Smooth muscle cell (in vitro differentiated cells): ENCODE measurements at regions not wholly inside any gene's neighbourhood (a gene's known extent, or its start where the extent isn't known, plus 50 kb on each side); places are given as distances from the start of the nearest gene placed in this dataset.

Experiments
- DNase-seq: peaks from one replicate; lab custom pipeline; 2025; ENCODE audit not compliant: unreplicated experiment; lab: John Stamatoyannopoulos, UW
- H2AFZ ChIP-seq: fragments of 200-600 bp; sonication (generic); 2 replicates; pipeline ENCODE4 v1.6.0; 2016; ENCODE audit warnings: antibody characterized with exemption, low read depth, mild to moderate bottlenecking
- H3F3A ChIP-seq: fragments of 200-600 bp; sonication (generic); 2 replicates; pipeline ENCODE4 v1.6.0; 2017; ENCODE audit warnings: antibody characterized with exemption, low read depth
- H3K27ac ChIP-seq: fragments of 200-600 bp; sonication (generic); 2 replicates; pipeline ENCODE4 v1.5.1; 2016; ENCODE audit warnings: low read depth, mild to moderate bottlenecking
- H3K27me3 ChIP-seq: fragments of 200-600 bp; sonication (generic); 2 replicates; pipeline ENCODE4 v1.6.1; 2016; ENCODE audit warnings: low read depth, mild to moderate bottlenecking
- H3K36me3 ChIP-seq: fragments of 200-600 bp; sonication (generic); 2 replicates; pipeline ENCODE4 v1.5.1; 2016; ENCODE audit warnings: low read depth
- H3K4me1 ChIP-seq: fragments of 200-600 bp; sonication (generic); 2 replicates; pipeline ENCODE4 v1.5.1; 2016; ENCODE audit warnings: low read depth
- H3K4me2 ChIP-seq: fragments of 200-600 bp; sonication (generic); 2 replicates; pipeline ENCODE4 v1.6.0; 2016; ENCODE audit warnings: mild to moderate bottlenecking
- H3K4me3 ChIP-seq: fragments of 200-600 bp; sonication (generic); 2 replicates; pipeline ENCODE4 v1.5.1; 2016; ENCODE audit warnings: mild to moderate bottlenecking
- H3K79me2 ChIP-seq: fragments of 200-600 bp; sonication (generic); 2 replicates; pipeline ENCODE4 v1.6.0; 2016; ENCODE audit warnings: low read depth, mild to moderate bottlenecking
- H3K9ac ChIP-seq: fragments of 200-600 bp; sonication (generic); 2 replicates; pipeline ENCODE4 v1.6.0; 2016; ENCODE audit warnings: low read depth
- H3K9me3 ChIP-seq: fragments of 200-600 bp; sonication (generic); replicated peaks from 2 replicates; pipeline ENCODE4 v1.5.1; 2016; ENCODE audit warnings: low read depth
- H4K20me1 ChIP-seq: fragments of 200-600 bp; sonication (generic); 2 replicates; pipeline ENCODE4 v1.6.0; 2016; ENCODE audit warnings: low read depth
- WGBS: methylation state at CpG from one replicate; pipeline ENCODE4 v1.1.7; 2016; ENCODE audit warnings: low lambda C conversion rate; 5-methylcytosine and 5-hydroxymethylcytosine counted together
- TF ChIP-seq, protein P1 (sequence below): fragments of 200-600 bp; sonication (generic); IDR thresholded peaks from 2 replicates; pipeline ENCODE4 v1.5.1; 2017; ENCODE audit warnings: borderline replicate concordance, mild to moderate bottlenecking, antibody characterized with exemption; ENCODE audit not compliant: insufficient read depth, poor library complexity, severe bottlenecking

DNA sequence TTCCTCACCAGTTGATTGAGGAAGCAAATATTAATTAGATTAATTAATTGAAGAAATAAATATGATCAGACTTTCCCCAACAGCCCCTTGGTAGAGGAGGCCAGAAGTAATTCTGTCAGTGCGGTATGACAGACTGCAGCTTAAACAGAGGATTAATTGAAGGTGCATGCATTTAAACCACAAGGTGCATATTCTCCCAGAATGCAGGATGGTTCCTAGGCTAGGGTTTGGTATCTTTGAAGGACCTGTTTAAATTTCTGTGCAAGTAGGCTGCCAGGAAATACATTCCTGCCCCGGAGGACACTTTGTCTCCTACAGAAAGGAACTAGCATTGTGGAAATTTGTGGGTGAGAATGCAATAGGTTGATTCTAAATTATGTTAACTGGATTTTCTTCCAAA lies 50.5 kb upstream of the PALM2AKAP2 start:
- no peak for DNase-seq
- Histone ChIP-seq H3K79me2 (no peaks in the 10 kb centered on the region), H3F3A (no peaks in the 10 kb centered on the region), H3K9ac (no peak overlapping the region), H3K36me3 (no peaks in the 10 kb centered on the region), H3K27ac (no peak overlapping the region), H4K20me1 (no peaks in the 10 kb centered on the region), H3K4me1 (no peaks in the 10 kb centered on the region), H3K27me3 (no peaks in the 10 kb centered on the region), H3K4me2 (no peak overlapping the region), H2AFZ (no peak overlapping the region), H3K9me3 (no peaks in the 10 kb centered on the region), H3K4me3 (no peak overlapping the region)
- TF ChIP-seq, protein P1, sequence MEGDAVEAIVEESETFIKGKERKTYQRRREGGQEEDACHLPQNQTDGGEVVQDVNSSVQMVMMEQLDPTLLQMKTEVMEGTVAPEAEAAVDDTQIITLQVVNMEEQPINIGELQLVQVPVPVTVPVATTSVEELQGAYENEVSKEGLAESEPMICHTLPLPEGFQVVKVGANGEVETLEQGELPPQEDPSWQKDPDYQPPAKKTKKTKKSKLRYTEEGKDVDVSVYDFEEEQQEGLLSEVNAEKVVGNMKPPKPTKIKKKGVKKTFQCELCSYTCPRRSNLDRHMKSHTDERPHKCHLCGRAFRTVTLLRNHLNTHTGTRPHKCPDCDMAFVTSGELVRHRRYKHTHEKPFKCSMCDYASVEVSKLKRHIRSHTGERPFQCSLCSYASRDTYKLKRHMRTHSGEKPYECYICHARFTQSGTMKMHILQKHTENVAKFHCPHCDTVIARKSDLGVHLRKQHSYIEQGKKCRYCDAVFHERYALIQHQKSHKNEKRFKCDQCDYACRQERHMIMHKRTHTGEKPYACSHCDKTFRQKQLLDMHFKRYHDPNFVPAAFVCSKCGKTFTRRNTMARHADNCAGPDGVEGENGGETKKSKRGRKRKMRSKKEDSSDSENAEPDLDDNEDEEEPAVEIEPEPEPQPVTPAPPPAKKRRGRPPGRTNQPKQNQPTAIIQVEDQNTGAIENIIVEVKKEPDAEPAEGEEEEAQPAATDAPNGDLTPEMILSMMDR, result no peak
- WGBS, result 96% methylated on average over 2 of the region's 2 CpGs
